Adrenal gland (tissue), 5 donors: ENCODE measurements at regions not wholly inside any gene's neighbourhood (a gene's known extent, or its start where the extent isn't known, plus 50 kb on each side); places are given as distances from the start of the nearest gene placed in this dataset.
"Not testable (repeated sequence)": the region's sequence is repeated elsewhere in the genome, so short reads cannot be mapped to it uniquely, and the experiment has no call there.

Source experiments
- CTCF ChIP-seq, 6 experiments: fragments of 450-650 bp in 4 of 6; fragments of 200-600 bp in 2 of 6; sonication (generic) in 1 of 6; IDR thresholded peaks; 1 replicate in 5 of 6; 2 replicates in 1 of 6; pipeline versions ENCODE4 v1.5.1 to v1.8.0; 2016 to 2021; ENCODE audit warnings: antibody characterized with exemption in 6 of 6, mild to moderate bottlenecking in 2 of 6, moderate library complexity in 1 of 6
- POLR2A ChIP-seq, 2 donors: fragments of 450-650 bp; IDR thresholded peaks; one replicate each; pipeline ENCODE4 v1.6.1; 2017; ENCODE audit warnings: antibody characterized with exemption in 2 of 2, mild to moderate bottlenecking in 2 of 2, moderate library complexity in 1 of 2
- donor health status: DM: no; HTN: no; CAD: no.

GRCh38 chr9:33734247-33734940, 61.0 kb upstream of the PRSS3 start:
- TF ChIP-seq POLR2A, CTCF (IDR thresholded peaks at IDR 0.05): not testable (repeated sequence)
